EL (cell line): ENCODE measurements at regions not wholly inside any gene's neighbourhood (a gene's known extent, or its start where the extent isn't known, plus 50 kb on each side); places are given as distances from the start of the nearest gene placed in this dataset.

ENCODE experiments used
- DNase-seq: peaks from one replicate; pipeline ENCODE4 v3.0.0-alpha.2; 2016

DNA sequence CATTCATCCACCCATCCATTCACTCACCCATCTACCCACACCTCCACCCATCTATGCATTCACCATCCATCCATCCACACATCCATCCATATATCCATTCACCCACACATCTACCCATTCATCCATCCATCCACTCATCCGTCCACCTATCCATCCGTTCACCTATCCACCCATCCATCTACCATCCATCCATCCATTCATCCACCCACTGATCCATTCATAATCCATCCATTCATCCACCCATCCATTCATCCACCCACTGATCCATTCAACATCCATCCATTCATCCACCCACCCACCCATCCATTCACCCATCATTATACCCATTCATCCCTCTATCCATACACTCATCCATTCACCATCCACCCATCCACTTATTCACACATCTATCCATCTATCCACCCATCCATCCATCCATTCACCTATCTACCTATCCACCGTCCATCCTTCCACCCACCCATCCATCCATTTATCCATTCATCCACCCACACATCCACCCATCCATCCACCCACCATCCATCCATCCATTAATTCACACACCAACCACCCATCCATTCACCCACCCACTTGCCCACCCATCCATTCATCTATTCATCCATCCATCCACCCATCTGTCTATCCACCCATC lies 336.5 kb upstream of the IRX4 start:
- DNase-seq: no peak

DNA sequence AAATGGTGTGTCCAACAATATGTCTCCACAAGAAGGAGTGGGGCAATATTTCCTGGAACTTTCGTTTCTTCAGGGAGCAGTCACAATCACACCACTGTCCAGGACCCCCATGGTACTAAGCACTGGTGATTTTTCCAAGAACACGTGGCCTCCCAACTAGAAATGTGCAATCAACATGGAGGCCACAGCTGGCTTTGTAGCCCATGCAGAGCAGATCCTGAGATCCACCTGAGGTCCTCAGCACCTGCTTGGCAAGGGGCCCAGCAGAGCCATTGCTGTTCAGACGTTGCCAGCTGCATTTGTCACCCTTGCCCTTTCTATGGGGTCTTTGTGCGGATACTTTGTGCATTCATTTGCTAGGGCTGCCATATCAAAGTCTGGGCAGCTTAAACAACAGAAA lies 334.5 kb upstream of the IRX4 start:
- no peak for DNase-seq

DNA sequence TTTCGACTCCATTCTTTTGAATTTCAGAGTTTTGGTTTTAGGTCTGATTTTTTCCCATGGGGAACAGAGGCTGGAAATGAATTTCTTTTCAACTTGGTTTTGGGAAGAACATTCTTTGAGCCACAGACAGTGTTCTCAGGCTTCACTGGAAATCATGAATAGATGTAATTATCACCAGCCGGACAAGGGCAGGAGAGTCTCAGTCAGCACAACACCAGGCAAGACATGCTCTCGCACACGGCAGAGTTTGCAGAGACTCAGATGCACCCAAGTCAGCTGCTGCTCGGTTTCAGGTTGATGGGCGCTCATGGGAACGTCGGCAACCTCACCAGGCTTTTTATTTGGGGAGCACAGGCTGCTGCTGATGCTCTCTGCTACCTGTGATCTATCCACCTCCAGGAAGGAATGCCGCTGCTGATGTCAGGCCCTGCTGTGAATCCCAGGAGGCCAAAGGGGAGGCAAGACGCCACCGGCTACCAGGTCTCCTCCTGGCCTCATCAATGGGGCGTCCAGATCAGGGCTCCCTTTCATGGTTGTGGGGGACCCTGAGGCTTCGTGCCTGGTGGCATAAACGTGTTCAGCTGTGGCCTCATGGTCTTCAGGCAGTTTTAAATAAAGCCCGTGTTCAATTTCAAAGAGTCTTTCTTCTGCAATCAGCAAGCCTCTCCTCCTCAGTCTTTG lies 332.3 kb upstream of the IRX4 start:
- no peak for DNase-seq

DNA sequence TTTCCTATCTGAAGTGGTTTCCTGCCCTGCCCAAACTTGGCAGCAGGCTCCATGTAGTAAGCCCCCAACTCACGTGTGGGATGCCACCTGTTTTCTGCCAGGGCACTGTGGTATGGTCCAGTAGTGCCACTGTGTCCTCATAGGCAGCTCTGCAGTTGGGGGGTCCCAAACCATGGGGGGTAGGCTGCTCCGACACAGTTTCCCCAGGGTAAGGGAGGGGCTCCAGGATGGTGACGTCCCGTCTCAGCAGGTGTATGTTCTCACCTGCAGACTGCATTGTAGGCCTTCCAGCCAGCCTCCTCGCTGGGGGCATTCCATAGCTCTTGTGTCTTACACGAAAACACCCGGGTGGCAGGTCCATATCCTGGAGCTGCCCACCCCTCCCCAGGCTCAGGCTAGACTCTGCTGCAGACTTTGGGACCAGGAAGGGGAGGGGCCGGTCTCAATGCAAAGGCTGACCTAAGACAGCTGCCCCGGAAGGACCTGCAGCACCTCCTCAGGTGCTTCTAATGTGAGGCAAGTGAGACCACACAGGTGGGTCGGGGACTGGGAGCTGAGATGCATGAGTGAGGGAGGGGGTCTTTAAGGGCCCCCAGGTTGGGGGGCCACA lies 330.5 kb upstream of the IRX4 start:
- no peak for DNase-seq

DNA sequence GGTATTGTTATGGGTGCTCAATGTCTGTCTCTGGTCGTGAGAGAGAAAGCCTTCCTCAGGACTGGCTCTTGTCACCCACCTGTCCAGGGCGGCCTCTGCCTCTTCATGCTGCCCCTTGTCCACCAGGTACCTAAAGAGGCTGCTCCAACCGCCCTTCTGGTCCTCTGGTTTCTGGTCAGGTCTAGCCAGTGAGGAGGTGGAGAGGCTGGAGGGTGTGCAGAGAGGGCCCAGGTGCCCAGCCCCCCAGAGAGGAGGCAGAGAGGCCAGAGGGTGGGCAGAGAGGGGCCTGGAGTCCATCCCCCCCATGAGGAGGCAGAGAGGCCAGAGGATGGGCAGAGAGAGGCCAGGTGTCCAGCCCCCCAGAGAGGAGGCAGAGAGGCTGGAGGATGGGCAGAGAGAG lies 329.8 kb upstream of the IRX4 start:
- DNase-seq: no peak

DNA sequence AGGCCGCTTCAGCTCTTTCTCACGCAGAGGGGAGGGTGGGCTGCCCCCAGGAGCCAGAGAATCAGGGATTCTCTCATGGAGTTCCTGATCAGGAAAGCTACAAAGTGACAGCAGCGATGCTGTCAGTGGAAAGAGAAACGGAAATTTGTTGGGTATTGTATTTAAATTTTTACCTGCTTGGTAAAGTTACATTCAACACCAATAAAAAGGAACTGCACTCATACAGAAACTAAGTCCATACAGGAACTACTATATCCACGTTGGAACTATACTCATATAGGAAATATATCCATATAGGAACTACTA lies 325.5 kb upstream of the IRX4 start:
- no peak for DNase-seq

DNA sequence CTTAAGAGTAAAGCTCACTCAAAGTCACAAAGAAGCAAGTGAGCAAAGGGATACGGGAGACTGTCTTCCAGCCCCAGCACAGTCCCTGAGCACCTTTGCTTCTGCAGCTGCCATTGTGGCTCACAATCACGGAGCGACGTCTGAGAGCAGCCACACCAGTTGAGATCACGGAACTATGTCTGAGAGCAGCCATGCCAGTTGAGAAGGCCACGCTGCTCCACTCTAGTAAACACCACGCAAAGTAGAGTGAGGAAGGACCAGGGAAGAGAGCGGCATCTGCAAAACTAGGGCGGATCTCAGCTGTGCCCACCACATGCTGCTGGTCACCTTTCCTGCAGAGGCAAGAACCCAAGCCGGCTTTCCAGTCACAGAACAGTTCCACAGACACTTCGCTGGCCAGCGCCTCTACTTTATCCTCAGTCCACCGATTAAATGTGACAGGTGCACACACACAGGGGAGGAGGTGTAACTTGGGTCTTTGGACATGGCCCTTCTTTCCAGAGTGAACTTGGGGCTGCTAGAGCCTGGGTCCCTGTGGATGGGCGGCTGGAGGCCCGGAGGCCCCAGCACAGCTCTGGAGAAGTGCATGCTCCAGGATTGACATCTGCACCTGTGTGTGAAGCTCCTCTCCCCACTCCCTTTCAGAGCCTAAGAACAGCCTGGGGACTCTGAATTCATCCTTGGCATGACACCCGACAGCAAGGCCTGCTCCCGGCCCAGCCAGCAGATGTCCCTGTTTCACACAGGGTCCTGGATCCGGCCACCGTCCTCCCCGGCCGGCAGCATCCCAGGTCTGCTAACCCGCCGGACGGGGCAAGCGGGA lies 324.9 kb upstream of the IRX4 start:
- no peak for DNase-seq

DNA sequence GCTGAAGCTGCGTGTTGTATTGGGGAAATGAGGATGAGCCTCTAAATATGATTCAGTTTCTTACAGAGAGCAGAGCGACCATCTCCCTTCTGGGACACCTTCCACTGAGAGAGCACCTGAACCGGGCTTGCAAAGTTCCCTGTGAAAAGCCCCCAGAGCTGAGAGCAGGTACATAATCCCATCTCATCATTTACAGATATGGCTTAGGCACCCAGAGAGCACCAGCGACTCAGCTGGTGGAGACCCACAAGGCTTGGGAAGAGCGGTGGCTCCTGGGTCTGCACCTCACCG lies 324.3 kb upstream of the IRX4 start:
- no peak for DNase-seq

DNA sequence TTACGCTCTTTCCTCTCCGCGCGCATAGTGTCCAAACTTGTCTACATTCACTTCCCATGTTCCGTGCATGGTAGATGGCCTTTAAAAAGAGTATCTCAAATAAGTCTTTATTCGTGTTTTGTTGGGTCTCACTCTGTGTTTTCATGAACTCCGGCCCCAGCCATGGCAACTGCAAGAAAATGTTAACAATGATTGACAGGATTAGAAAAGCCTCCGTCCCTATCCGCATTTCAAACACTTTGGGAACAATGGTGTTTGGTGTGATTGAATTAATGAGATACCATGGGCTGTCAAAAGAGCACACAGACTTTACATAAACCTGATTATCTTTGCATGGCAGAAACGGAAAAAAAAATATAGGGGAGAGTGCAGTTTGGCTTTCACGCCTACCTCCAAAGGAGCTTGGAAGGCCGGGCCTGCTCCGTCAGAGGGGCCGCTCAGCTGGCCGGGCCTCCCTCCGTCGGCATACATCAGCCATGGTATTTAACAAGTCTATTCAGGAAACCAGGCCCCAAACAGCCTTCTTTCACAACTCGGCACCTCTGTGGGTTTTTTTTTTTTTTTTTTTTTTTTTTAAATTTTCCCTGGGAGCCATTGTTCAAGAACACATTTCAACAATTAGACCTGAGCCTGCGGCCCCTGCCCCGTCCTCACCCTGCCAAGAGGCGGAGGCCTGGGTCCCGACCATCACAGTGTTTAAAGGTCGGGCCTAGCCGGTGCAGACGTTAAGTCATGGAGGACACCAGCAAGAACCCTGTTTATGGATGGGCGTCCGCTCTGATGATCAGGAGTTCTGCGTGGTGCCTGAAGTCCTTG lies 323.8 kb upstream of the IRX4 start:
- no peak for DNase-seq

DNA sequence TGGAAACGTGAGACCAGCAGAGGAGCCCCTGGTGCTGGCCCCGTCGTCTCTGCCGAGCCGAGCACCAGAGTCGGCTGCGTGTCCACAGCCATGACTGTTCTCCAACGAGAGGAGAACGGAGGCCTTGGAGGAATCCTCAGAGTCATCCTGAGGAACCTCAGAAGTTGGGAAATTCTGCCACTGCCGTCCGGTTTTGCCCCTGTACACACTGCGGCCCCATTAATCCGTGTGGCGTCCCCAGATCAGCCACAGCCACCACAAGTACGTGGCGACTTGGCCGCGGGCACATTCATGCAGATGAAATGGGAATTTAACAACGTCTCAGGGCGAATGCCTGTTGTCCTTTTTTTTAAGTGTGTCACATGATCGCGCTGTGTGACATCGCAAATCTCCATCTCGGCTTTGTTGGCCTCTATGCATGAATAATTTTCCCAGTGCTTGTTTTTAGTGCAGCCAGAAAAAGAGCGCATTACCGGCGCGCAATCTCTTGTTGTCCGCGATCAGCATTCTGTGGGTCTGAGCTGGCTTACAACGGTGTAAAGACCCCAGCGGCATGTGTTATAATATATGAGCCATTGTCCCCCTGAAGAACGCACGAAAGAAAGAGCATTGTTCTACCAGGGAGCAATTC lies 323.0 kb upstream of the IRX4 start:
- DNase-seq: no peak

DNA sequence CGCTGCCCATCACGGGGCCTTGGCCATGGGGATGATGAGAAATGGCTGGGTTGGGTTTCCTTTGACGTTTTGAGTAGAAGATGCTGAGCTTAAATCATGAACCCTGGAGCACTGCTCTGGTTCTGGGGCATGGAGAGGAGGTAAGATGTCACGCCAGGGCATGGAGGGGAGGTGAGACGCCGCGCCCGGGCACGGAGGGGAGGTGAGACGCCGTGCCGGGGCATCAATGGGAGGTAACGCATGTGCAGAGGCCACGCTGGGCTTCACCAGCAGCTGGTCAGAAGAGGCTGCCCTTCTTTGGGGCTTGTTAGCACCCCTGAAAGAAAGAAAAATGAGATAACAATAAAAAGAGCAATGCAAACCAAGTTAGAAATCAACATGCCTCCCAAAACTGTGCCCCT lies 322.5 kb upstream of the IRX4 start:
- DNase-seq: no peak

DNA sequence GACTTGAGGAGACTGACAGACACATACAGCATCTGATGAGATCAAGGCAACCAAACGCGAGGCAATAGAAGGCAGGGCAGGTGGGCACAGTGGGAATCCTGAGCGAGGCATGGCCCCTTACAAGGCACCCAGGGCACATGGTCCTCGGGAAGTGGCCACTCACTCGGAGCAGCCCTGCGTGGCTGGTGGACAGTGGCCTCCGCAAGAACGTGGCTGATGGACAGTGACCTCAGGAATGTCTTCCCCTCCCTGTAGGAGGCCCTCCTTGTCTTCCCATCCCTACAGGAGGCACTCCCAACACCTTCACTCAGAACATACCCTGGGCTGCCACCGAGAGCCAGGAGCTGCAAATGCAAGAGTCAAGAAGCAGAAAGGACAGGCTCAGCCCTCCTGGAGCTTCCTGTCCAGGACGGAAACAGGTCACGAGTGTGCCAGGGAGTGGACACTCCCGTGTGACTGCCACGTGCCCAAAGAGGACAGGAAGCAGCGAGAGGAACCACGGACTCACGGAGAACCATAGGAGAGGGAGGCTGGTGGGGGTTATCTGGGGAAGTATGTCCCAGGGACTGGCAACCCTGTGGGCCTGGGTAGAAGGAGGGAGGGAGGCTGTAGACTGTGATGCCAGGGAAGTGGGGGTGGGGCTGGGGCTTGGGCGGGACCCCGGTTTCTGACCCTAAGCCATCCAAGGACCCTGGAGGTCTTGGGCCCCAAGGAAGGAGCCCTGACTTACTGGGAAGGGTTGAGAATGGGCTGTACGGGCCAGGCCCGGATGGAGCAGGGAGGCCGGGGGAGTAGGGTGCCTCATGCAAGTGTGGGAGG lies 321.9 kb upstream of the IRX4 start:
- DNase-seq: no peak

DNA sequence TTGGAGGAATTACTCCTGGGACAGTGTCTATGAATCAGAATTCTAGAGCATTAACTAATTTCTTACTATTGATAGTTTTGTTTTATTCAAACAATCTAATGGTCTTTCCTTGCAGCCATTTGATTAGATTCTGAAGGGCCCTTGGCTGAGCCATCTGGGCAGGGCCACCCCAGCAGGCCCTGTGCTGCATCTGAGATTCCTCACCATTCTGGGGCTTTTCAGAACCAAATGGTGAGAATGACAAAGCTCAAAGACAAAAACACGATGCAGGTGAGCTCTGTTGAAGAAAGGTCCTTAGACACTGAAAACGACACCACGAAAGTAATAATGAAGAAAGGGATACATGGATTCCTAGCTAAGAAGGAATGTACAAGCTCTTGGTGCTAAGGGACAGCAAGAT lies 321.0 kb upstream of the IRX4 start:
- no peak for DNase-seq

DNA sequence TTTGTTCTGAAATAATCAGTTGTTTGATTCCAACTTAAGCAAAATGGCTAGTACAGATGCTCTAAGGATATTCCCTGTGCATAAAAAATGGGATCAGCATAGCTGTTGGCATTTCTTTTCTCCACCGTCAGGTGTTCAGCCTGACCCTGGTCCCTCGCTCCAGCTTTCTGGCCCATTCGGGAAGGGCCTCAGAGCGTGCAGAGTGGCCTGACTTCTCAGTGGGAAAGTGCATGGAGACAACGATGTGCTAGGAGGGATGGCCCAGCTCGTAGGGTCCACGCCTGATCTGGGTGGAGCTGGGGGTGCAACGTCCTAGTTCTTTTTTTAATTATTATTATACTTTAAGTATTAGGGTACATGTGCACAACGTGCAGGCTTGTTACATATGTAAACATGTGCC lies 319.1 kb upstream of the IRX4 start:
- no peak for DNase-seq

DNA sequence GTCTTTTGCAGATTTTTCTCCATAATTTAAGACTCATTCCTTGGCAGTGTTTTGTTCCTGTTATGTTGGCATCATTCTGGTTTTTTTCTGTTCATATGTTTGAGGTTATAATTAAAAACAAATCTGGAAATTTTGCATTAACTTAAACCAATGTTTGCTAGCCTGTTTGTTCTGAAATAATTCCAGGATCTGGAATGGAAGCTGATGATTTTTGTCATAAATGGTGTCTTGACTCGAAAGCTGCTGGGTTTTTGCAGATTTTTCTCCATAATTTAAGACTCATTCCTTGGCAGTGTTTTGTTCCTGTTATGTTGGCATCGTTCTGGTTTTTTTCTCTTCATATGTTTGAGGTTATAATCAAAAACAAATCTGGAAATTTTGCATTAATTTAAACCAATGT lies 318.7 kb upstream of the IRX4 start:
- DNase-seq: no peak

DNA sequence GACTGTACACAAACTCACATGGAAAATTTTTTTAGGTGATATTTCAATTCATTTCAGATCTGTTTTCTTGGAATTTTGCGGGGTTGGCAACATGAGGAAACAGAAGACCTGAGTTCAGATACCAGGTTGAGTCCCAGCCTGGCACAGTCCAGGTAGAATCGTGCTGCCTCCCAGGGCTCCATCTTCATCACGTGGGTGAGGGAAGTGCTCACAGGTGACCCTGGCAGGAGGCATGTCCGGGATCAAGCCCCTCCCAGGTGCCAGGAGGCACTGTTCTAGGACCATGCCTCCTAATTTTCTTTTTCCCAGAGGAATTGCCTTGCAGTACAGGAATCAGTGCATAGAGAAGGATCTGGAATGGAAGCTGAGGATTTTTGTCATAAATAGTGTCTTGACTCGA lies 318.3 kb upstream of the IRX4 start:
- DNase-seq: no peak

DNA sequence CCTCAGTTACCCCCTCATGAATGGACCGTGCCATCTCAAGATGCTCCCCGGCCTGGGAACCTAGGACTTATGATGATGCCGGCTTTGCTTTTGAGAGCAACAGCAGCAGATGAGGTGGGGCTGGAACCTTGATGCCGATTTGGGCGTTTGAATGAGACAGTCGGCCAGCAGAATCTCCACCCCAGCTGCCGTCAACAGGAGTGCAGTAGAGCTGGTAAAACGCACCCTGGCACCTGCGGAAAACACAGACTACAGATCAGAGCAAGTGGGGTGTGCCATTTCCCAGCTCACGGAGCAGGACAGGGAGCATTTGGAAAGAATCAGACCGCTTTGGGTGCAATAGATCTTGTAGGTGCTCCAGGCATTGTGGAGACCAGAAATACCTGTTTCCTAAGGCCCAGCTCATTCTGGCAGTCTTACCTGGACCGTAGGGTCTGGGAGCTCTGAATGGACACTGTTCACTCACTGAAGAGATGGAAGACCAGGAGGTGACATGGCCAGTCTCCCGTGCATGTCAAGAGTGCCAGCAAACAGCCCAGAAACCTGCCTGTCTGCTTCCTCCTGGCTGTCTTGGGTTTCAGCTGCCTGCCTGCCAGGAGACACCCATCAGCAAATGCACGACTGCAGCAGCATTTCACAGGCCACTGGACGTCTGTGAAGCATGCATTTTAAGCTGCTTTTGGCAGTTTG lies 317.7 kb upstream of the IRX4 start:
- DNase-seq: no peak

DNA sequence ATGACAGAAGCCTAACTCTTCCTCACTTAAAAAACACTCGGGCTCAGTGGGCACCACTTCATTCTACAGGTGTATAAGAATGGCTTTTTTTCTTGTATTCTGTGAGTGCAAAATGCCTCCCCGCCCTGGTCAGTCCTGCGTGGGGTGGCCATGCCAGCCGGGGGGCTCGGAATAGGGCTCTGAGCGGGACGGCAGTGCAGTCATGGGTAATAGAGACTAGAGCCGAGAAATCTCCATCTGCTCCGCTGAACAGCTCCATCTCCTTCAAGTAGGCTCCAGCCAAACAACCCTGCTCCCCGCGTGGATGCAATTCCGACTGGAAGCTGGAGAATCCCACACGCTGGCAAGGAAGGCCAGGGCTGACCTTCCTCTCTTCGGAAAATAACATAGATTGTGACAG lies 317.0 kb upstream of the IRX4 start:
- no peak for DNase-seq

DNA sequence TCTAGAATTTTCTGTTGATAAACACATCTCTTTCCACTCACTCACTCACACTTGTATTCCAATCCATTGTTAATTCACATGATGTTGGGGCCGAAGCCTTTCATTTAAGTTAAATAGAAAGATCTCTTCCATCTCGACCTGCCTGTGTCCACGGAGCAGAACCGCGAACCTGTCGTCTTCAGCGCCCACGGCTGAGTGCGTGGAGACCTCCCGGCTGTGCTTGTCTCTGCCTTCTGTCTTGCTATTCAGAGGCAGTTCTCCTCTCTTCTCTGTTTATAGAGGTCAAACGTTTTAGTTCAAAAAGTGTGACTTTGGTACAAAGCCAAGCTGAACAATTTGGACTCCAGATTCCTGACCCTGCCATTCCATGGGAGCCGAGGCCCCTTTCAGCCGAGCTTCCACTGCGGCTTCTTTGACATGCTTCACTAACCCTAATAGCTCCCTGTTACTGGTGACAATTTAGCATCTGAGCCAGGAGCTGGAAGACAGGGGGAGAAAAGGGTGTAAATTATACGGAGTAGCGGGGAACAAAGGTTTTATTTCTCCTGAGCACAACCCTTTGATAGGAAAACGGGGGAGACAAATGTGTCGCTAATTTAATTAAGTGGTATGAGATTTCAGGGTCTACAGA lies 314.4 kb upstream of the IRX4 start:
- no peak for DNase-seq

DNA sequence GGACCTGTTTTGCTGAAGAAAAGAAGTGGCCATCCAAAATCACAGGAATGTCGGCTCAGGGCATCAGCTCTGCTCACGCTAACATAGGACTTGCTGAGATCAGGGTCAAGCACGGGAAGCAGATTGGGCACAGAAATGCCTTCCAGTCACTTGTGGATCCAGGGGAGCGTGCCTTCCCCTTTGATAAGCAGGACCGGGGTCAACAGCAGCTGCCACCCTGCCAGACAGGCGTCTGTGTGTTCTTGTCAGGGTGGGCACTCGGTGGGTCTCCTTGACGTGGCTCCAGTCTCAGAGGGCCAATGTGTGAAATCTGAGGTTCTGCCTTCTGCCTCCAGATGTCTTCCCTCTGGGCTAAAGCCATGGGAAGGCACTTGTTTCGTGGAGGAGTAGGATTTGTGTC lies 313.7 kb upstream of the IRX4 start:
- no peak for DNase-seq

DNA sequence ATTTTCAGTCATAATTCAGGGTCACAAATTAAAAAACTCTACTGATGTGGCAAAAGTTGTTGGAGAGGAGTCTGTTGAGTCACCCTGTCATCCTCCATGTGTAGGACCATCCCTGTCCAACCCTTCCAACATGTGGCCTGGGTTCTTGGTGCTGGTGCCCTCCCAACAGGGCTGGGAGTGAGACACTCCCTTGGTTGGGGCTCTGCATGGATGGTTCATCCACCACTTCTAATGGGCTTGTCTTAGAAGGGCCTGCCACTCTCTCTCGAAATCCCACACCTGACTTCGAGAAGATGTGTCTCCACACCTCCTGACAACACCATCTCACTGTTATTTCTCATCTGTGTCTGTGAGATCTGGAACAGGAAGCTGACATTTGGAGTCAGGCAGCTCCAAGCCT lies 312.2 kb upstream of the IRX4 start:
- DNase-seq: no peak
